Glutamatergic neuron (in vitro differentiated cells): ENCODE measurements at regions not wholly inside any gene's neighbourhood (a gene's known extent, or its start where the extent isn't known, plus 50 kb on each side); places are given as distances from the start of the nearest gene placed in this dataset.
"Not testable (repeated sequence)": the region's sequence is repeated elsewhere in the genome, so short reads cannot be mapped to it uniquely, and the experiment has no call there.

Experiments used
- DNase-seq: peaks from one replicate; pipeline ENCODE4 v3.0.0; 2022
- H3K27ac Mint-ChIP-seq: one replicate; pipeline ENCODE4 v1.8.0; 2020; ENCODE audit warnings: mild to moderate bottlenecking, mixed read lengths, inconsistent platforms; ENCODE audit not compliant: unreplicated experiment
- H3K27me3 Mint-ChIP-seq: one replicate; pipeline ENCODE4 v1.8.0; 2020; ENCODE audit warnings: mild to moderate bottlenecking, moderate library complexity, mixed read lengths, inconsistent platforms; ENCODE audit not compliant: unreplicated experiment
- H3K36me3 Mint-ChIP-seq: one replicate; pipeline ENCODE4 v1.8.0; 2020; ENCODE audit warnings: mild to moderate bottlenecking, mixed read lengths, inconsistent platforms; ENCODE audit not compliant: unreplicated experiment
- H3K4me1 Mint-ChIP-seq: one replicate; pipeline ENCODE4 v1.8.0; 2020; ENCODE audit warnings: mild to moderate bottlenecking, low read depth, mixed read lengths, inconsistent platforms; ENCODE audit not compliant: unreplicated experiment
- H3K4me3 Mint-ChIP-seq: one replicate; pipeline ENCODE4 v1.8.0; 2020; ENCODE audit warnings: mild to moderate bottlenecking, mixed read lengths, inconsistent platforms; ENCODE audit not compliant: unreplicated experiment
- H3K9me3 Mint-ChIP-seq: one replicate; pipeline ENCODE4 v1.8.0; 2020; ENCODE audit warnings: mild to moderate bottlenecking, moderate library complexity, mixed read lengths, inconsistent platforms; ENCODE audit not compliant: unreplicated experiment
- TF ChIP-seq, protein P1 (sequence below): fragments of 200-600 bp; sonication (generic); IDR thresholded peaks from one replicate; pipeline ENCODE4 v1.5.0; 2021; ENCODE audit not compliant: partially characterized antibody, unreplicated experiment

DNA sequence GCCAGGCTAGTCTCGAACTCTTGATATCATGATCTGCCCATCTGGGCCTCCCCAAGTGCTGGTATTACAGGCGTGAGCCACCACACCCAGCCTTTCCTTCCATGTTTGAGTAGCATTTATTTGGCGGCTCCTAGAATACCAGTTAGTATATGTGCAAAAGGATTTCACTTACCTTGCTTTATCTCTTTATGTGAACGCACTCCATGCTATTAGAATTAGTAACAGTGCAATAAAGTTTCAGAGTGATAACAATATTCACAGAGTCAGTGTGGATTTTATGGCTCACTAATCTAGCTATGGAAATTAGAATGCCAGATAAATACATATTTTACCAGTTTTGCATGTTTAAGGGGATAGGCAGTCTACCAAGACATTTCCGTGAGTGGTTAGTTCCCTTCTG, 74.4 kb upstream of the NIPBL start:
- DNase-seq: no peak
- Mint-ChIP-seq H3K27ac (no peak overlapping the region), H3K9me3 (peaks cover 1% of the 10 kb centered on the region), H3K4me1 (no peaks in the 10 kb centered on the region), H3K4me3 (no peak overlapping the region), H3K36me3 (no peaks in the 10 kb centered on the region), H3K27me3 (no peaks in the 10 kb centered on the region)
- TF ChIP-seq, protein P1, sequence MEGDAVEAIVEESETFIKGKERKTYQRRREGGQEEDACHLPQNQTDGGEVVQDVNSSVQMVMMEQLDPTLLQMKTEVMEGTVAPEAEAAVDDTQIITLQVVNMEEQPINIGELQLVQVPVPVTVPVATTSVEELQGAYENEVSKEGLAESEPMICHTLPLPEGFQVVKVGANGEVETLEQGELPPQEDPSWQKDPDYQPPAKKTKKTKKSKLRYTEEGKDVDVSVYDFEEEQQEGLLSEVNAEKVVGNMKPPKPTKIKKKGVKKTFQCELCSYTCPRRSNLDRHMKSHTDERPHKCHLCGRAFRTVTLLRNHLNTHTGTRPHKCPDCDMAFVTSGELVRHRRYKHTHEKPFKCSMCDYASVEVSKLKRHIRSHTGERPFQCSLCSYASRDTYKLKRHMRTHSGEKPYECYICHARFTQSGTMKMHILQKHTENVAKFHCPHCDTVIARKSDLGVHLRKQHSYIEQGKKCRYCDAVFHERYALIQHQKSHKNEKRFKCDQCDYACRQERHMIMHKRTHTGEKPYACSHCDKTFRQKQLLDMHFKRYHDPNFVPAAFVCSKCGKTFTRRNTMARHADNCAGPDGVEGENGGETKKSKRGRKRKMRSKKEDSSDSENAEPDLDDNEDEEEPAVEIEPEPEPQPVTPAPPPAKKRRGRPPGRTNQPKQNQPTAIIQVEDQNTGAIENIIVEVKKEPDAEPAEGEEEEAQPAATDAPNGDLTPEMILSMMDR: no peak

- not testable (repeated sequence) for H3K4me1 Mint-ChIP-seq, H3K9me3 Mint-ChIP-seq, H3K27me3 Mint-ChIP-seq, H3K4me3 Mint-ChIP-seq, DNase-seq, H3K27ac Mint-ChIP-seq, H3K36me3 Mint-ChIP-seq
Measured at GRCh38 chr5:36813249-36813648, 63.3 kb upstream of the NIPBL start.

GRCh38 chr5:36815871-36816270, 60.7 kb upstream of the NIPBL start:
- Mint-ChIP-seq H3K4me1 (peaks cover 9% of the 10 kb centered on the region), H3K27ac (no peak overlapping the region), H3K4me3 (no peak overlapping the region), H3K36me3 (no peaks in the 10 kb centered on the region), H3K9me3 (no peaks in the 10 kb centered on the region), H3K27me3 (no peaks in the 10 kb centered on the region)
- TF ChIP-seq, protein P1: no peak
- no peak for DNase-seq

- H3K9me3 Mint-ChIP-seq: peaks cover 2% of the 10 kb centered on the region
- H3K27ac Mint-ChIP-seq: no peak overlapping the region
- no peak overlapping the region for H3K4me3 Mint-ChIP-seq
- TF ChIP-seq, protein P1: no peak
- DNase-seq: no peak
- H3K4me1 Mint-ChIP-seq: peaks cover 9% of the 10 kb centered on the region
- no peaks in the 10 kb centered on the region for H3K27me3 Mint-ChIP-seq
- no peaks in the 10 kb centered on the region for H3K36me3 Mint-ChIP-seq
Measured at GRCh38 chr5:36820900-36821299, 55.7 kb upstream of the NIPBL start.

DNA sequence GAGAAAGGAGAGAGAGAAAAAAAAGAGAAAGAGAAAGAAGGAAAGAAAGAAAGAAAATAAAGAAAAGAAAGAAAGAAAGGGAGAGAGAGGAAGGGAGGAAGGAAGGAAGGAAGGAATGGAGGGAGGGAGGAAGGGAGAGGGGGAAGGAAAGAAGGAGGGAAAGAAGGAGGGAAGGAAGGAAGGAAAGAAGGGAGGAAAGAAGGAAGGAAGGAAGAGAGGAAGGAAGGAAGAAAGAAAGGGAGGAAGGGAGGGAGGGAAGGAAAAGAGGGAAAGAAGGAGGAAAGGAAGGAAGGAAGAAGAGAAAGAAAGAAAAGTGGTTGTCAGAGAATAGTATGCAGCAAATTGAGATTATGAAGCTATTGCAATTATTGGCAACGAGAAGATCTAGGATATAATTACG, 49.9 kb upstream of the NIPBL start:
- TF ChIP-seq, protein P1: no peak
- Mint-ChIP-seq H3K27ac (no peak overlapping the region), H3K36me3 (no peaks in the 10 kb centered on the region), H3K9me3 (peaks cover 2% of the 10 kb centered on the region), H3K4me1 (peaks cover 13% of the 10 kb centered on the region), H3K27me3 (no peaks in the 10 kb centered on the region), H3K4me3 (no peak overlapping the region)
- no peak for DNase-seq
